ENCODE measurements at regions not wholly inside any gene's neighbourhood (a gene's known extent, or its start where the extent isn't known, plus 50 kb on each side); places are given as distances from the start of the nearest gene placed in this dataset.
A peak's percentile ranks its signal among the peaks of the same experiment; 100 is the strongest.

GRCh38 chr5:171651102-171651501 is 134.5 kb upstream of the SMIM23 start:
- in situ Hi-C loops (cut with HindIII; ENCODE audit: low sequenced_read_pairs) = no loop called here
- DNase-seq (ENCODE audit: low read depth) = no peak
- no peak overlapping the region for H3K4me3 ChIP-seq (ENCODE audit: low read depth, low read length)
- TF ChIP-seq CTCF (IDR thresholded peaks at IDR 0.05; ENCODE audit: low read depth, low read length, missing control alignments) = no peak

- no peak for DNase-seq (ENCODE audit: low read depth)
- no peak overlapping the region for H3K4me3 ChIP-seq (ENCODE audit: low read depth, low read length)
- TF ChIP-seq CTCF (IDR thresholded peaks at IDR 0.05; ENCODE audit: low read depth, low read length, missing control alignments) = no peak
- in situ Hi-C loops (cut with HindIII; ENCODE audit: low sequenced_read_pairs) = no loop called here
Measured at GRCh38 chr5:171654881-171655280, 130.7 kb upstream of the SMIM23 start.

DNA sequence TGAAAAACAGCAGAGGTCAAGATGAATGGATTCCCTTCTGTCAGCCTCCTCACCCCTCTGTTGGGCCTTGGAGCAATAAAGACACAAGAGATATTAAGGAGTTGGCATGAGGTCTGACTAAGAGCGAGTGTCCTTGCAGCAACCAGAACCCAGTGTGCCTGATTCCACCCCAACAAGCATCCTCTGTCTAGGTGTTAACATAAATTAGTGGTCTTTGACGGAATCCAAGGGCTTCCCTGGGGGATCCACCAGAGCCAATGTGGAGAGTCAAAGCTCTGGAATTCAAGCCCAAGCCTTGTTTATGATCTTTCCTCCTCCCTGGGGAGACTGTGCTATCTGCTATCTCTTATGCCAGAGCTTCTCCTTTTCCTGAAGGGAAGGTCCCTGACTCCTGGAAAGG is 128.1 kb upstream of the SMIM23 start:
- in situ Hi-C loops (cut with HindIII; ENCODE audit: low sequenced_read_pairs) = no loop called here
- H3K4me3 ChIP-seq (ENCODE audit: low read depth, low read length) = no peak overlapping the region
- no peak for DNase-seq (ENCODE audit: low read depth)
- no peak for TF ChIP-seq CTCF (IDR thresholded peaks at IDR 0.05; ENCODE audit: low read depth, low read length, missing control alignments)

GRCh38 chr5:171659896-171660295 is 125.7 kb upstream of the SMIM23 start:
- H3K4me3 ChIP-seq (ENCODE audit: low read depth, low read length) = no peak overlapping the region

DNA sequence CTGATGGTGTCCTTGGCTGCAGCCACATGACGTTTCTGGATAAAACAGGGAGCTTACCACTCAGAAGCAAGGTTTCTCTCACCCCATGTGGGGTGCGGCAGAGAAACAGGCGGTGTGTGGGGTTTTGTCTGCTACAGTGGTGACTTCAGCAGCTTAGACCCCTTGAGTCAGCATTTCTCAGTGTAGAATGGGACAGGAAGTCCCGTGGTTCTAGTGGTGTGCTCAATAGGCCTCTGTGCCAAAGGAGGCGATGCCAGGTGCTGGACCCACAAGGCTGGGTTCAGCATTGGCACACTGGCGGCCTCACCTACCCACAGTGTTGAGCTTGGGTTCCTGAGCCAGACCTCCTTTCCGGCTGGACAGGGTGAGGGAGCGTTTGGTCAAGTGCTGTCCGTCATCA is 125.2 kb upstream of the SMIM23 start:
- TF ChIP-seq CTCF (IDR thresholded peaks at IDR 0.05; ENCODE audit: low read depth, low read length, missing control alignments) = no peak
- in situ Hi-C loops (cut with HindIII; ENCODE audit: low sequenced_read_pairs) = no loop called here

More at GRCh38 chr5:171659896-171660295, 125.7 kb upstream of the SMIM23 start:
- DNase-seq (ENCODE audit: low read depth) = no peak
- TF ChIP-seq CTCF (IDR thresholded peaks at IDR 0.05; ENCODE audit: low read depth, low read length, missing control alignments) = no peak
- in situ Hi-C loops (cut with HindIII; ENCODE audit: low sequenced_read_pairs) = no loop called here

GRCh38 chr5:171661143-171661542 is 124.5 kb upstream of the SMIM23 start:
- peak; percentile 18 for DNase-seq (ENCODE audit: low read depth)
- in situ Hi-C loops (cut with HindIII; ENCODE audit: low sequenced_read_pairs) = no loop called here
- no peak for TF ChIP-seq CTCF (IDR thresholded peaks at IDR 0.05; ENCODE audit: low read depth, low read length, missing control alignments)
- no peak overlapping the region for H3K4me3 ChIP-seq (ENCODE audit: low read depth, low read length)

More for the DNA sequence above, 125.2 kb upstream of the SMIM23 start:
- no peak for DNase-seq (ENCODE audit: low read depth)
- no peak overlapping the region for H3K4me3 ChIP-seq (ENCODE audit: low read depth, low read length)
